A673 (cell line): ENCODE measurements at regions not wholly inside any gene's neighbourhood (a gene's known extent, or its start where the extent isn't known, plus 50 kb on each side); places are given as distances from the start of the nearest gene placed in this dataset.

Source experiments
- BruUV-seq: library from RNA; stranded (reverse); fragments of 400-500 nt; replicated peaks from 2 replicates; lab custom pipeline; 2021; lab: Mats Ljungman, UMichigan
- CTCF ChIA-PET: fragments of 300-600 bp; sonication (Branson Sonifier 250); formaldehyde crosslinking; loops from one replicate; lab custom pipeline; 2022; ENCODE audit warnings: antibody characterized with exemption; lab: Charles Lee
- POLR2A ChIA-PET: fragments of 300-600 bp; sonication (Branson Sonifier 250); formaldehyde crosslinking; loops from one replicate; lab custom pipeline; 2022; ENCODE audit warnings: antibody characterized with exemption; ENCODE audit not compliant: low non-redundant PET; lab: Charles Lee
- DNase-seq: peaks from one replicate; pipeline ENCODE4 v3.0.0-alpha.2; 2015; ENCODE audit warnings: low spot score
- H3K27ac ChIP-seq: fragments of 200-600 bp; sonication (generic); 2 replicates; pipeline ENCODE4 v1.5.1; 2016; ENCODE audit warnings: mixed run types, low read depth, mild to moderate bottlenecking, mixed read lengths, antibody characterized with exemption, low read length; ENCODE audit not compliant: poor library complexity, severe bottlenecking
- H3K27me3 ChIP-seq: fragments of 200-600 bp; sonication (generic); replicated peaks from 2 replicates; pipeline ENCODE4 v1.6.1; 2017; ENCODE audit warnings: mixed run types, low read depth, mild to moderate bottlenecking, mixed read lengths, antibody characterized with exemption, low read length; ENCODE audit not compliant: insufficient read depth, poor library complexity
- H3K36me3 ChIP-seq: fragments of 200-600 bp; sonication (generic); 2 replicates; pipeline ENCODE4 v1.6.1; 2016; ENCODE audit warnings: mixed run types, mild to moderate bottlenecking, mixed read lengths, antibody characterized with exemption, low read length; ENCODE audit not compliant: insufficient read depth, poor library complexity, severe bottlenecking
- H3K4me1 ChIP-seq: fragments of 200-600 bp; sonication (generic); 2 replicates; pipeline ENCODE4 v1.6.1; 2017; ENCODE audit warnings: mixed run types, mild to moderate bottlenecking, mixed read lengths, antibody characterized with exemption, low read length; ENCODE audit not compliant: insufficient read depth, poor library complexity, severe bottlenecking
- H3K4me3 ChIP-seq: fragments of 200-600 bp; sonication (generic); 2 replicates; pipeline ENCODE4 v1.5.1; 2016; ENCODE audit warnings: low read depth, mixed run types, mild to moderate bottlenecking, mixed read lengths, low read length; ENCODE audit not compliant: poor library complexity, severe bottlenecking
- H3K9me3 ChIP-seq: fragments of 200-600 bp; sonication (generic); 2 replicates; pipeline ENCODE4 v1.6.1; 2016; ENCODE audit warnings: mixed run types, low read depth, mild to moderate bottlenecking, mixed read lengths, antibody characterized with exemption, low read length; ENCODE audit not compliant: poor library complexity, severe bottlenecking
- CTCF ChIP-seq: fragments of 300-800, 200-600 bp; sonication (generic); conservative IDR thresholded peaks from 2 replicates; pipeline ENCODE4 v1.5.1; 2017; ENCODE audit warnings: low read depth, mild to moderate bottlenecking, antibody characterized with exemption, low read length, moderate library complexity, mixed read lengths
- EZH2 ChIP-seq: fragments of 200-600 bp; sonication (generic); IDR thresholded peaks from 2 replicates; pipeline ENCODE4 v1.6.1; 2017; ENCODE audit warnings: borderline replicate concordance, low read depth, mild to moderate bottlenecking, mixed read lengths, antibody characterized with exemption, low read length; ENCODE audit not compliant: poor library complexity, severe bottlenecking
- intact Hi-C: fragments of 100-400 bp; cut with micrococcal nuclease; formaldehyde crosslinking; loops from one replicate; pipeline ENCODE4 v1.10.0; 2022; ENCODE audit not compliant: unreplicated experiment

- intact Hi-C loops, result no loop called here
- ChIA-PET POLR2A (no interaction called here), CTCF (no interaction called here)
- H3K4me3 ChIP-seq, result no peak overlapping the region
- no peak for DNase-seq
- H3K36me3 ChIP-seq, result no peaks in the 10 kb centered on the region
- BruUV-seq, result no TSS peak
- peaks cover 12% of the 10 kb centered on the region for H3K9me3 ChIP-seq
- H3K27me3 ChIP-seq, result no peaks in the 10 kb centered on the region
- H3K4me1 ChIP-seq, result no peaks in the 10 kb centered on the region
- TF ChIP-seq CTCF (no peak), EZH2 (no peak)
- no peak overlapping the region for H3K27ac ChIP-seq
Measured at GRCh38 chrX:122439831-122440230, 744.2 kb upstream of the GRIA3 start.

GRCh38 chrX:122440832-122441231, 743.2 kb upstream of the GRIA3 start:
- no peaks in the 10 kb centered on the region for H3K36me3 ChIP-seq
- no peak overlapping the region for H3K4me3 ChIP-seq
- BruUV-seq, result no TSS peak
- TF ChIP-seq CTCF, result no peak
- ChIA-PET CTCF (no interaction called here), POLR2A (no interaction called here)
- no peaks in the 10 kb centered on the region for H3K4me1 ChIP-seq
- H3K9me3 ChIP-seq, result peaks cover 12% of the 10 kb centered on the region
- no peak overlapping the region for H3K27ac ChIP-seq
- no peak for DNase-seq
- H3K27me3 ChIP-seq, result no peaks in the 10 kb centered on the region
- intact Hi-C loops, result no loop called here

GRCh38 chrX:122441451-122441850, 742.6 kb upstream of the GRIA3 start:
- ChIA-PET CTCF (no interaction called here), POLR2A (no interaction called here)
- no TSS peak for BruUV-seq
- no peaks in the 10 kb centered on the region for H3K36me3 ChIP-seq
- no peaks in the 10 kb centered on the region for H3K27me3 ChIP-seq
- no peak overlapping the region for H3K4me3 ChIP-seq
- TF ChIP-seq EZH2 (no peak), CTCF (no peak)
- no peak overlapping the region for H3K27ac ChIP-seq
- DNase-seq, result no peak
- H3K9me3 ChIP-seq, result peaks cover 12% of the 10 kb centered on the region
- H3K4me1 ChIP-seq, result no peaks in the 10 kb centered on the region
- intact Hi-C loops, result no loop called here
